HEK293 (cell line): ENCODE measurements at regions not wholly inside any gene's neighbourhood (a gene's known extent, or its start where the extent isn't known, plus 50 kb on each side); places are given as distances from the start of the nearest gene placed in this dataset.

ENCODE experiments used
- CTCF ChIA-PET: fragments of 350-600 bp; formaldehyde crosslinking; extraction: SDS; loops from one replicate; lab custom pipeline; 2021; ENCODE audit warnings: antibody characterized with exemption; lab: Yijun Ruan, JAX
- POLR2A ChIA-PET: fragments of 300-600 bp; formaldehyde crosslinking; extraction: SDS; loops from one replicate; lab custom pipeline; 2020; ENCODE audit warnings: antibody characterized with exemption, inconsistent platforms; lab: Yijun Ruan, JAX
- H3K27ac ChIP-seq: fragments of 200-500 bp; sonication (Bioruptor generic); 2 replicates; pipeline ENCODE4 v1.5.1; 2014; ENCODE audit warnings: low read depth, low read length, control low read depth, inconsistent platforms; ENCODE audit errors: extremely low read depth
- H3K36me3 ChIP-seq, 2 experiments: fragments of 200-500 bp in 1 of 2; sonication (Bioruptor generic) in 1 of 2; 1 replicate in 1 of 2; 2 replicates in 1 of 2; pipeline ENCODE4 v1.5.1; 2014 to 2017; ENCODE audit warnings: inconsistent platforms in 2 of 2, low read length in 2 of 2; ENCODE audit not compliant: control insufficient read depth in 2 of 2, insufficient read depth in 1 of 2
- H3K4me1 ChIP-seq: fragments of 200-500 bp; sonication (Bioruptor generic); 2 replicates; pipeline ENCODE4 v1.5.1; 2014; ENCODE audit warnings: mild to moderate bottlenecking, low read length, inconsistent platforms; ENCODE audit not compliant: control insufficient read depth, insufficient read depth
- H3K4me3 ChIP-seq: 2 replicates; pipeline ENCODE4 v1.5.1; 2011; ENCODE audit warnings: low read depth, mild to moderate bottlenecking, control low read depth, low read length, moderate library complexity
- H3K9me3 ChIP-seq: fragments of 200-500 bp; sonication (Bioruptor generic); 2 replicates; pipeline ENCODE4 v1.5.1; 2014; ENCODE audit warnings: low read depth, low read length, inconsistent platforms; ENCODE audit not compliant: control insufficient read depth, insufficient read depth
- AEBP2 ChIP-seq: fragments of 450-650 bp; formaldehyde crosslinking; IDR thresholded peaks from 2 replicates; pipeline ENCODE4 v1.5.1; 2016; ENCODE audit warnings: missing biosample characterization, missing genetic modification characterization, borderline replicate concordance
- ATF2 ChIP-seq: fragments of 450-650 bp; formaldehyde crosslinking; IDR thresholded peaks from 2 replicates; pipeline ENCODE4 v1.5.1; 2016; ENCODE audit warnings: missing biosample characterization, missing genetic modification characterization, low read depth
- BCL6B ChIP-seq: fragments of 450-650 bp; formaldehyde crosslinking; IDR thresholded peaks from 2 replicates; pipeline ENCODE4 v1.5.1; 2017; ENCODE audit warnings: missing biosample characterization, missing genetic modification characterization
- GLIS2 ChIP-seq: fragments of 450-650 bp; formaldehyde crosslinking; IDR thresholded peaks from 2 replicates; pipeline ENCODE4 v1.5.1; 2016; ENCODE audit warnings: missing biosample characterization, missing genetic modification characterization
- KLF16 ChIP-seq: fragments of 450-650 bp; formaldehyde crosslinking; IDR thresholded peaks from 2 replicates; pipeline ENCODE4 v1.5.1; 2017; ENCODE audit warnings: missing biosample characterization, missing genetic modification characterization
- KLF9 ChIP-seq: fragments of 450-650 bp; formaldehyde crosslinking; IDR thresholded peaks from 2 replicates; pipeline ENCODE4 v1.5.1; 2016; ENCODE audit warnings: missing biosample characterization, missing genetic modification characterization, low read depth
- PBX3 ChIP-seq: sonication (generic); formaldehyde crosslinking; IDR thresholded peaks from 2 replicates; pipeline ENCODE4 v1.8.1; 2022; ENCODE audit warnings: mild to moderate bottlenecking, moderate library complexity, missing genetic modification reagents
- SALL2 ChIP-seq: fragments of 450-650 bp; formaldehyde crosslinking; IDR thresholded peaks from 2 replicates; pipeline ENCODE4 v1.5.0; 2017; ENCODE audit warnings: missing biosample characterization, mild to moderate bottlenecking, missing genetic modification characterization, borderline replicate concordance
- ZBTB48 ChIP-seq: fragments of 450-650 bp; formaldehyde crosslinking; IDR thresholded peaks from 2 replicates; pipeline ENCODE4 v1.5.1; 2016; ENCODE audit warnings: missing biosample characterization, missing genetic modification characterization
- ZFHX2 ChIP-seq: fragments of 450-650 bp; formaldehyde crosslinking; conservative IDR thresholded peaks from 2 replicates; pipeline ENCODE4 v1.5.1; 2016; ENCODE audit warnings: missing biosample characterization, missing genetic modification characterization
- ZFP69B ChIP-seq: fragments of 450-650 bp; formaldehyde crosslinking; IDR thresholded peaks from 2 replicates; pipeline ENCODE4 v1.5.1; 2016; ENCODE audit warnings: missing biosample characterization, missing genetic modification characterization
- ZNF155 ChIP-seq: fragments of 450-650 bp; formaldehyde crosslinking; IDR thresholded peaks from 2 replicates; pipeline ENCODE4 v1.5.1; 2016; ENCODE audit warnings: missing biosample characterization, missing genetic modification characterization
- ZNF202 ChIP-seq: fragments of 450-650 bp; formaldehyde crosslinking; IDR thresholded peaks from 2 replicates; pipeline ENCODE4 v1.5.1; 2016; ENCODE audit warnings: missing biosample characterization, missing genetic modification characterization, borderline replicate concordance
- ZNF26 ChIP-seq: fragments of 450-650 bp; formaldehyde crosslinking; IDR thresholded peaks from 2 replicates; pipeline ENCODE4 v1.5.1; 2016; ENCODE audit warnings: missing biosample characterization, missing genetic modification characterization
- ZNF324 ChIP-seq: fragments of 450-650 bp; formaldehyde crosslinking; IDR thresholded peaks from 2 replicates; pipeline ENCODE4 v1.5.1; 2016; ENCODE audit warnings: missing biosample characterization, missing genetic modification characterization
- ZNF521 ChIP-seq: fragments of 450-650 bp; formaldehyde crosslinking; IDR thresholded peaks from 2 replicates; pipeline ENCODE4 v1.5.1; 2017; ENCODE audit warnings: missing biosample characterization, mild to moderate bottlenecking, missing genetic modification characterization
- ZNF549 ChIP-seq: fragments of 450-650 bp; IDR thresholded peaks from 2 replicates; pipeline ENCODE4 v1.5.1; 2018; ENCODE audit warnings: missing biosample characterization, missing genetic modification characterization, mild to moderate bottlenecking, inconsistent platforms, moderate library complexity
- ZNF560 ChIP-seq: fragments of 450-650 bp; formaldehyde crosslinking; IDR thresholded peaks from 2 replicates; pipeline ENCODE4 v1.5.1; 2017; ENCODE audit warnings: missing biosample characterization, missing genetic modification characterization, borderline replicate concordance
- ZNF596 ChIP-seq: fragments of 450-650 bp; IDR thresholded peaks from 2 replicates; pipeline ENCODE4 v1.5.0; 2018; ENCODE audit warnings: missing biosample characterization, mild to moderate bottlenecking, missing genetic modification characterization, moderate library complexity
- ZNF626 ChIP-seq: fragments of 450-650 bp; sonication (Bioruptor Pico); formaldehyde crosslinking; IDR thresholded peaks from 2 replicates; pipeline ENCODE4 v1.5.1; 2018; ENCODE audit warnings: missing biosample characterization, missing genetic modification characterization, inconsistent platforms
- ZNF654 ChIP-seq: fragments of 450-650 bp; formaldehyde crosslinking; IDR thresholded peaks from 2 replicates; pipeline ENCODE4 v1.5.1; 2016; ENCODE audit warnings: low read depth, missing biosample characterization, missing genetic modification characterization
- ZNF658 ChIP-seq: fragments of 450-650 bp; formaldehyde crosslinking; IDR thresholded peaks from 2 replicates; pipeline ENCODE4; 2016; ENCODE audit warnings: missing biosample characterization, missing genetic modification characterization
- ZNF664 ChIP-seq: fragments of 450-650 bp; formaldehyde crosslinking; IDR thresholded peaks from 2 replicates; pipeline ENCODE4 v1.5.1; 2016; ENCODE audit warnings: missing biosample characterization, missing genetic modification characterization
- ZNF692 ChIP-seq: fragments of 450-650 bp; formaldehyde crosslinking; IDR thresholded peaks from 2 replicates; pipeline ENCODE4 v1.5.1; 2016; ENCODE audit warnings: missing biosample characterization, missing genetic modification characterization
- ZSCAN23 ChIP-seq: fragments of 450-650 bp; formaldehyde crosslinking; IDR thresholded peaks from 2 replicates; pipeline ENCODE4 v1.5.1; 2016; ENCODE audit warnings: missing biosample characterization, missing genetic modification characterization
- ZSCAN30 ChIP-seq: fragments of 450-650 bp; IDR thresholded peaks from 2 replicates; pipeline ENCODE4 v1.5.1; 2018; ENCODE audit warnings: missing biosample characterization, mild to moderate bottlenecking, missing genetic modification characterization, moderate library complexity
- ZSCAN4 ChIP-seq: fragments of 450-650 bp; formaldehyde crosslinking; IDR thresholded peaks from 2 replicates; pipeline ENCODE4 v1.5.1; 2017; ENCODE audit warnings: missing biosample characterization, missing genetic modification characterization

- no peaks in the 10 kb centered on the region for H3K4me1 ChIP-seq
- no peaks in the 10 kb centered on the region for H3K9me3 ChIP-seq
- ChIA-PET CTCF (interaction anchor here (0.7 kb wide), 1 partner anchor 12 kb away, joined by 4 read pairs; no protein-coding TSS in a partner anchor), POLR2A (no interaction called here)
- H3K36me3 ChIP-seq, result no peaks in the 10 kb centered on the region
- TF ChIP-seq AEBP2 (tag by site-specific recombination), result no peak
- no peak for TF ChIP-seq ZNF202 (tag by site-specific recombination)
- TF ChIP-seq KLF16 (tag by site-specific recombination), result no peak
- no peak for TF ChIP-seq PBX3 (CRISPR knock-in tag)
- no peak for TF ChIP-seq ZNF560
- no peak for TF ChIP-seq BCL6B
- TF ChIP-seq KLF9 (tag by site-specific recombination), result no peak
- TF ChIP-seq GLIS2 (tag by site-specific recombination), result no peak
- no peak for TF ChIP-seq ZSCAN4 (tag by site-specific recombination)
- TF ChIP-seq ZNF664, result no peak
- no peak for TF ChIP-seq ZNF658 (tag by site-specific recombination)
- no peak for TF ChIP-seq ZNF692
- no peak for TF ChIP-seq ZNF324 (tag by site-specific recombination)
- TF ChIP-seq ZSCAN23 (tag by site-specific recombination), result no peak
- TF ChIP-seq ZBTB48 (tag by site-specific recombination), result no peak
- TF ChIP-seq ZNF626 (tag by site-specific recombination), result no peak
- TF ChIP-seq ZNF654 (tag by site-specific recombination), result no peak
- TF ChIP-seq SALL2 (tag by site-specific recombination), result no peak
- TF ChIP-seq ZFHX2 (tag by site-specific recombination), result no peak
- H3K27ac ChIP-seq, result no peak overlapping the region
- H3K4me3 ChIP-seq, result no peak overlapping the region
Observed at GRCh38 chr2:126494593-126494992, 161.4 kb upstream of the GYPC start.

- no peaks in the 10 kb centered on the region for H3K36me3 ChIP-seq
- ChIA-PET CTCF (interaction anchor here (0.7 kb wide), 1 partner anchor 526 kb away, joined by 5 read pairs; no protein-coding TSS in a partner anchor), POLR2A (no interaction called here)
- no peaks in the 10 kb centered on the region for H3K4me1 ChIP-seq
- no peak overlapping the region for H3K4me3 ChIP-seq
- H3K27ac ChIP-seq, result no peak overlapping the region
- H3K9me3 ChIP-seq, result no peaks in the 10 kb centered on the region
- TF ChIP-seq ZNF26 (tag by site-specific recombination) (no peak), ZNF596 (tag by site-specific recombination) (no peak), ZNF155 (no peak), ZFP69B (tag by site-specific recombination) (no peak), ATF2 (tag by site-specific recombination) (no peak), ZNF549 (tag by site-specific recombination) (no peak), ZSCAN30 (tag by site-specific recombination) (no peak), ZNF521 (tag by site-specific recombination) (no peak)
Observed at GRCh38 chr2:126495189-126495588, 160.8 kb upstream of the GYPC start.
